ENCODE measurements at regions not wholly inside any gene's neighbourhood (a gene's known extent, or its start where the extent isn't known, plus 50 kb on each side); places are given as distances from the start of the nearest gene placed in this dataset.

- no peak overlapping the region for H3K4me2 ChIP-seq
- H2AFZ ChIP-seq (ENCODE audit: low read depth) = no peak overlapping the region
- H3K9ac ChIP-seq = no peak overlapping the region
- H4K20me1 ChIP-seq (ENCODE audit: insufficient read depth) = no peaks in the 10 kb centered on the region
- H3K27ac ChIP-seq = no peak overlapping the region
- H3K4me3 ChIP-seq (IDR thresholded peaks at IDR 0.05; ENCODE audit: insufficient read depth, low read depth, low read length) = no peak overlapping the region
- no peak for TF ChIP-seq CTCF (conservative IDR thresholded peaks at IDR 0.05; ENCODE audit: low read depth, low read length)
- H3K27me3 ChIP-seq (ENCODE audit: insufficient read depth, low read depth) = no peaks in the 10 kb centered on the region
- no peaks in the 10 kb centered on the region for H3K36me3 ChIP-seq (ENCODE audit: insufficient read depth)
- H3K79me2 ChIP-seq (ENCODE audit: insufficient read depth, low read depth) = no peaks in the 10 kb centered on the region
- H3K4me1 ChIP-seq (ENCODE audit: low read depth, poor library complexity, severe bottlenecking) = no peaks in the 10 kb centered on the region
These were observed 138.2 kb downstream of the QDPR start for GRCh38 chr4:17373666-17374065.

- Histone ChIP-seq H3K4me1 (ENCODE audit: low read depth, poor library complexity, severe bottlenecking) (no peaks in the 10 kb centered on the region), H3K9ac (no peak overlapping the region), H4K20me1 (ENCODE audit: insufficient read depth) (no peaks in the 10 kb centered on the region), H3K27me3 (ENCODE audit: insufficient read depth, low read depth) (no peaks in the 10 kb centered on the region), H3K4me2 (no peak overlapping the region), H3K4me3 (IDR thresholded peaks at IDR 0.05; ENCODE audit: insufficient read depth, low read depth, low read length) (no peak overlapping the region), H3K79me2 (ENCODE audit: insufficient read depth, low read depth) (no peaks in the 10 kb centered on the region), H3K36me3 (ENCODE audit: insufficient read depth) (no peaks in the 10 kb centered on the region), H3K27ac (no peak overlapping the region), H2AFZ (ENCODE audit: low read depth) (no peak overlapping the region)
- TF ChIP-seq CTCF (conservative IDR thresholded peaks at IDR 0.05; ENCODE audit: low read depth, low read length) = no peak
These were observed 141.1 kb downstream of the QDPR start for GRCh38 chr4:17370818-17371217.

GRCh38 chr4:17368408-17368807 is 143.5 kb downstream of the QDPR start:
- Histone ChIP-seq H3K36me3 (ENCODE audit: insufficient read depth) (no peaks in the 10 kb centered on the region), H3K79me2 (ENCODE audit: insufficient read depth, low read depth) (no peaks in the 10 kb centered on the region), H3K9ac (no peak overlapping the region), H3K27me3 (ENCODE audit: insufficient read depth, low read depth) (no peaks in the 10 kb centered on the region), H3K4me3 (IDR thresholded peaks at IDR 0.05; ENCODE audit: insufficient read depth, low read depth, low read length) (no peak overlapping the region), H2AFZ (ENCODE audit: low read depth) (no peak overlapping the region), H4K20me1 (ENCODE audit: insufficient read depth) (no peaks in the 10 kb centered on the region), H3K4me2 (no peak overlapping the region), H3K27ac (no peak overlapping the region), H3K4me1 (ENCODE audit: low read depth, poor library complexity, severe bottlenecking) (no peaks in the 10 kb centered on the region)
- no peak for TF ChIP-seq CTCF (conservative IDR thresholded peaks at IDR 0.05; ENCODE audit: low read depth, low read length)

GRCh38 chr4:17367201-17367600 is 144.7 kb downstream of the QDPR start:
- H3K27ac ChIP-seq = no peak overlapping the region
- H3K4me2 ChIP-seq = no peak overlapping the region
- H3K9ac ChIP-seq = no peak overlapping the region
- no peaks in the 10 kb centered on the region for H3K79me2 ChIP-seq (ENCODE audit: insufficient read depth, low read depth)
- H3K36me3 ChIP-seq (ENCODE audit: insufficient read depth) = no peaks in the 10 kb centered on the region
- no peak overlapping the region for H3K4me3 ChIP-seq (IDR thresholded peaks at IDR 0.05; ENCODE audit: insufficient read depth, low read depth, low read length)
- no peak overlapping the region for H2AFZ ChIP-seq (ENCODE audit: low read depth)
- H3K27me3 ChIP-seq (ENCODE audit: insufficient read depth, low read depth) = no peaks in the 10 kb centered on the region
- no peaks in the 10 kb centered on the region for H4K20me1 ChIP-seq (ENCODE audit: insufficient read depth)
- no peaks in the 10 kb centered on the region for H3K4me1 ChIP-seq (ENCODE audit: low read depth, poor library complexity, severe bottlenecking)
- no peak for TF ChIP-seq CTCF (conservative IDR thresholded peaks at IDR 0.05; ENCODE audit: low read depth, low read length)

GRCh38 chr4:17366496-17366895 is 145.4 kb downstream of the QDPR start:
- Histone ChIP-seq H3K4me3 (IDR thresholded peaks at IDR 0.05; ENCODE audit: insufficient read depth, low read depth, low read length) (no peak overlapping the region), H3K4me1 (ENCODE audit: low read depth, poor library complexity, severe bottlenecking) (no peaks in the 10 kb centered on the region), H3K79me2 (ENCODE audit: insufficient read depth, low read depth) (no peaks in the 10 kb centered on the region), H2AFZ (ENCODE audit: low read depth) (no peak overlapping the region), H3K27ac (no peak overlapping the region), H3K27me3 (ENCODE audit: insufficient read depth, low read depth) (no peaks in the 10 kb centered on the region), H3K36me3 (ENCODE audit: insufficient read depth) (no peaks in the 10 kb centered on the region), H4K20me1 (ENCODE audit: insufficient read depth) (no peaks in the 10 kb centered on the region), H3K9ac (no peak overlapping the region), H3K4me2 (no peak overlapping the region)
- no peak for TF ChIP-seq CTCF (conservative IDR thresholded peaks at IDR 0.05; ENCODE audit: low read depth, low read length)
